Thymus (tissue), 11 donors: ENCODE measurements at regions not wholly inside any gene's neighbourhood (a gene's known extent, or its start where the extent isn't known, plus 50 kb on each side); places are given as distances from the start of the nearest gene placed in this dataset.

Source experiments
- DNase-seq, 9 donors: peaks; one replicate each; pipeline ENCODE4 v3.0.0-alpha.2; 2013; ENCODE audit warnings: low spot score in 9 of 9, low read depth in 6 of 9, missing footprints in 1 of 9
- H3K27ac ChIP-seq, 2 donors: one replicate each; pipeline ENCODE4 v1.5.1; 2013; ENCODE audit warnings: control low read depth in 1 of 2, low read depth in 1 of 2, low read length in 1 of 2, mild to moderate bottlenecking in 1 of 2, moderate library complexity in 1 of 2
- H3K27me3 ChIP-seq, 2 donors: one replicate each; pipeline ENCODE4 v1.5.1; 2013; ENCODE audit warnings: low read length in 1 of 2; ENCODE audit not compliant: control insufficient read depth in 2 of 2, insufficient read depth in 1 of 2
- H3K36me3 ChIP-seq, 2 donors: one replicate each; pipeline ENCODE4 v1.5.1; 2013; ENCODE audit warnings: low read length in 1 of 2, mild to moderate bottlenecking in 1 of 2, moderate library complexity in 1 of 2; ENCODE audit not compliant: control insufficient read depth in 2 of 2, insufficient read depth in 2 of 2
- H3K4me1 ChIP-seq, 2 donors: one replicate each; pipeline ENCODE4 v1.5.1; 2013; ENCODE audit warnings: low read length in 2 of 2; ENCODE audit not compliant: control insufficient read depth in 2 of 2, insufficient read depth in 2 of 2
- H3K4me3 ChIP-seq, 2 donors: one replicate each; pipeline ENCODE4 v1.5.1; 2013; ENCODE audit warnings: low read length in 2 of 2, control low read depth in 1 of 2, mild to moderate bottlenecking in 1 of 2
- H3K9me3 ChIP-seq, 2 donors: one replicate each; pipeline ENCODE4 v1.5.1; 2013; ENCODE audit warnings: low read length in 1 of 2, mild to moderate bottlenecking in 1 of 2; ENCODE audit not compliant: control insufficient read depth in 2 of 2, insufficient read depth in 1 of 2
- WGBS: extraction: QIAGEN DNeasy Blood & Tissue Kit; methylation state at CpG from one replicate; pipeline ENCODE4 v1.1.7; 2013; 5-methylcytosine and 5-hydroxymethylcytosine counted together
- donor health status: healthy.

DNA sequence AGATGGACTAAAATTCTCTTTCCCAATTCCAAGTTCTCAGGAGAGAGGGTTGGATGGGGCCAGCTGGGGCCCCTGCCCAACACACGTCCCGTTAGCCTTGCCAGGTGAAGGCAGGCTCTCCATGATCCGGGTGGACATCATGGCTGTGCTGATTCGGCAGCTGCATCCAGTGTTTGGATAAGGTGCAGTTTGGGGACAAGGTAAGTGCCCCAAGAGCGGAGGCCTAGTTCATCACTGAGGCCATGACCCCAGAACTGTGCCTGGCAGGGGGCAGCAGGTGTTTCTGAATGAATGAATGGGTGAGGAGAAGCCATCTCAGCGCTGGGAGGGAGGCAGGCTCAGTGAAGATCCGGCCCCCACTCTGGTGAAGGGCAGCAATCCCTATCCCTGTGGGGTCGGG is 520.4 kb downstream of the TBC1D22A start:
- Histone ChIP-seq H3K9me3 (no peaks in the 10 kb centered on the region), H3K27me3 (no peaks in the 10 kb centered on the region), H3K4me3 (no peak overlapping the region), H3K36me3 (no peaks in the 10 kb centered on the region), H3K27ac (no peak overlapping the region), H3K4me1 (no peaks in the 10 kb centered on the region)
- 93% methylated on average over 8 of the region's 8 CpGs for WGBS
- DNase-seq, result no peak

DNA sequence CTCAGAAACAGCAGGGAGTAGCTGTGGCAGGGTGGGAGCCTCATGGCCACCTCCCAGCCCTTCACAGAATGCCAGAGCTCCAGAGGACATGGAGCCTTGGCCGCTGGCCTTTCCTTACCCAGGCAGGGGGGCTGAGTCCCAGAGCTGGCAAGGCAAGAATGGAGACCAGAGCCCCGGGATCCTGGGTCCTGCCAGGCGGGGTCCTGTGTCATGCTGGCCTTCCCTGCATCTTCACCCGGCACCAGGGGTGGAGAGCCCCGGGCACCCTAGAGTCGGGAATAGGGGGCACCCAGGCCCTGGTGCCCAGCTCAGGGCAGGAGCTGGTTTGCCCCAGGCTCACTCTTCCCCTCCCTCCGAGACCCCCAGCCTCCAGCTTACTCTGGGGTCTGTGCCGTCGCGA is 519.9 kb downstream of the TBC1D22A start:
- DNase-seq, result no peak
- 89% methylated on average over 10 of the region's 10 CpGs for WGBS
- no peaks in the 10 kb centered on the region for H3K9me3 ChIP-seq
- H3K27me3 ChIP-seq, result no peaks in the 10 kb centered on the region
- no peaks in the 10 kb centered on the region for H3K36me3 ChIP-seq
- no peak overlapping the region for H3K4me3 ChIP-seq
- no peaks in the 10 kb centered on the region for H3K4me1 ChIP-seq
- H3K27ac ChIP-seq, result peak overlapping the region in 1 of 2 donors; percentile 18

GRCh38 chr22:47281126-47282106 is 519.0 kb downstream of the TBC1D22A start:
- no peak overlapping the region for H3K4me3 ChIP-seq
- WGBS, result 89% methylated on average over 20 of the region's 20 CpGs
- no peak overlapping the region for H3K27ac ChIP-seq
- no peaks in the 10 kb centered on the region for H3K9me3 ChIP-seq
- H3K36me3 ChIP-seq, result no peaks in the 10 kb centered on the region
- DNase-seq, result peak in 1 of 9 donors; percentile 1
- H3K4me1 ChIP-seq, result no peaks in the 10 kb centered on the region
- no peaks in the 10 kb centered on the region for H3K27me3 ChIP-seq

- H3K4me1 ChIP-seq, result no peaks in the 10 kb centered on the region
- DNase-seq, result no peak
- no peaks in the 10 kb centered on the region for H3K36me3 ChIP-seq
- H3K27me3 ChIP-seq, result peaks cover 0 to 2% of the 10 kb centered on the region in 2 donors
- no peak overlapping the region for H3K4me3 ChIP-seq
- WGBS, result 92% methylated on average over 6 of the region's 6 CpGs
- H3K27ac ChIP-seq, result no peak overlapping the region
- H3K9me3 ChIP-seq, result no peaks in the 10 kb centered on the region
Observed at GRCh38 chr22:47280301-47280700, 517.9 kb downstream of the TBC1D22A start.

- Histone ChIP-seq H3K4me1 (no peaks in the 10 kb centered on the region), H3K4me3 (no peak overlapping the region), H3K27ac (no peak overlapping the region), H3K27me3 (peaks cover 0 to 2% of the 10 kb centered on the region in 2 donors), H3K9me3 (no peaks in the 10 kb centered on the region), H3K36me3 (no peaks in the 10 kb centered on the region)
- DNase-seq, result peak in 1 of 9 donors; percentile 0
- WGBS, result 88% methylated on average over 11 of the region's 11 CpGs
Observed at GRCh38 chr22:47279746-47280145, 517.3 kb downstream of the TBC1D22A start.

GRCh38 chr22:47279337-47279736 is 516.9 kb downstream of the TBC1D22A start:
- Histone ChIP-seq H3K4me1 (no peaks in the 10 kb centered on the region), H3K27ac (no peak overlapping the region), H3K9me3 (no peaks in the 10 kb centered on the region), H3K36me3 (no peaks in the 10 kb centered on the region), H3K4me3 (no peak overlapping the region), H3K27me3 (peaks cover 0 to 2% of the 10 kb centered on the region in 2 donors)
- no peak for DNase-seq
- 92% methylated on average over 8 of the region's 8 CpGs for WGBS

DNA sequence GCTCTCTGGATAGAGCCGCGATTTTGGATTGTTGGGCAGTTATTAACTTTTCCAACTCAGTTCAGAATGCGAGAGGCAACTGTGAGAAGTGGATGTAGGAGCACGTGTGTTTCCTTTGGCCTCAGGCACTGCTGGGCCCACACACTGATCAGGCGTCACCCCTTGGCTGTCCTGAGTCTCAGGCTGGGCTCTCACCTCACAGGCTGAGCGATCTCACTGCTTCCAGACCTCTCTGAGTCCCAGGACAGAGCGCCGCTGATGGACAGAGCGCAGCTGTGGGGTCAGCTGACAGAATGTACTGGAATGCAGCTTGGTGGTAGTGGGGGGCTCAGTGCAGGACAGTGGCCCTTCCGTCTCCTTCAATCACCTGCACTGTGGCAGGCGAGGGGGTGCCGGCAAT is 516.2 kb downstream of the TBC1D22A start:
- H3K27me3 ChIP-seq, result peaks cover 0 to 2% of the 10 kb centered on the region in 2 donors
- H3K4me3 ChIP-seq, result no peak overlapping the region
- H3K27ac ChIP-seq, result no peak overlapping the region
- no peaks in the 10 kb centered on the region for H3K36me3 ChIP-seq
- no peak for DNase-seq
- 94% methylated on average over 12 of the region's 12 CpGs for WGBS
- no peaks in the 10 kb centered on the region for H3K4me1 ChIP-seq
- H3K9me3 ChIP-seq, result no peaks in the 10 kb centered on the region

GRCh38 chr22:47277531-47277930 is 515.1 kb downstream of the TBC1D22A start:
- no peaks in the 10 kb centered on the region for H3K36me3 ChIP-seq
- H3K4me1 ChIP-seq, result no peaks in the 10 kb centered on the region
- H3K9me3 ChIP-seq, result no peaks in the 10 kb centered on the region
- DNase-seq, result no peak
- H3K27ac ChIP-seq, result no peak overlapping the region
- H3K4me3 ChIP-seq, result no peak overlapping the region
- peaks cover 0 to 2% of the 10 kb centered on the region in 2 donors for H3K27me3 ChIP-seq
- WGBS, result 94% methylated on average over 9 of the region's 9 CpGs

DNA sequence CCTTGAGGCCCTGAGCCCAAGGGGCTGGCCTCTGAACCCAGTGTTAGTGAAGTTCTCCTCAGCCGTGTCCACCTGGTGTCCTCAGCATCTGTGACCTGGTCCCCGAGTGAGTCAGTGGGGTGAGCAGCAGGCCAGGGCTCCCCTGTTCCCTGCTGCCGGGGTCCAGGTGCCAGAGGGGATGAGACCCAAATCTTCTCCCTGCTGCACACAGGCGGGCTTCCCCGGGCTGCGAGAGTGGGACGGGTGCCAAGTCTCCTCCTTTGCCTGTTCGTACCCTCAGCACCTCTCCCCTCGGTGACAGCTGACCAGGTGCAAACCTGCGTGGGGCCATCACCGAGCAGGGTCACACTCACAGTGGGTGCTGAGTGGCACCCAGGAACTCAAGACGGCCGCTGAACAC is 514.5 kb downstream of the TBC1D22A start:
- H3K27me3 ChIP-seq, result peaks cover 0 to 2% of the 10 kb centered on the region in 2 donors
- H3K4me1 ChIP-seq, result no peaks in the 10 kb centered on the region
- no peak for DNase-seq
- no peak overlapping the region for H3K27ac ChIP-seq
- WGBS, result 95% methylated on average over 13 of the region's 13 CpGs
- H3K9me3 ChIP-seq, result no peaks in the 10 kb centered on the region
- no peak overlapping the region for H3K4me3 ChIP-seq
- no peaks in the 10 kb centered on the region for H3K36me3 ChIP-seq
